Keratinocyte (primary cell): ENCODE measurements at regions not wholly inside any gene's neighbourhood (a gene's known extent, or its start where the extent isn't known, plus 50 kb on each side); places are given as distances from the start of the nearest gene placed in this dataset.

ENCODE experiments used
- DNase-seq: peaks from one replicate; pipeline ENCODE4 v3.0.0-alpha.2; 2011; ENCODE audit warnings: low read depth, missing footprints, low spot score
- FAIRE-seq: peaks from 2 replicates; lab custom pipeline; 2011; peaks lifted over from hg19 to GRCh38; lab: Jason Lieb, UNC
- H2AFZ ChIP-seq: 2 replicates; pipeline ENCODE4 v1.6.0; 2012; ENCODE audit warnings: low read length, control low read depth, inconsistent platforms; ENCODE audit not compliant: control insufficient read depth
- H3K27ac ChIP-seq: 2 replicates; pipeline ENCODE4 v1.5.1; 2011; ENCODE audit warnings: low read length; ENCODE audit not compliant: control insufficient read depth, insufficient read depth
- H3K27me3 ChIP-seq: 3 replicates; pipeline ENCODE4 v1.6.0; 2011; ENCODE audit warnings: low read length; ENCODE audit not compliant: control insufficient read depth, insufficient read depth; ENCODE audit errors: extremely low read depth
- H3K36me3 ChIP-seq, 2 experiments: 2 replicates in 1 of 2; 3 replicates in 1 of 2; pipeline ENCODE4 v1.5.1; 2011; ENCODE audit warnings: low read length in 2 of 2, mild to moderate bottlenecking in 1 of 2; ENCODE audit not compliant: control insufficient read depth in 2 of 2, insufficient read depth in 2 of 2; ENCODE audit errors: extremely low read depth in 1 of 2
- H3K4me1 ChIP-seq: 3 replicates; pipeline ENCODE4 v1.5.1; 2011; ENCODE audit warnings: low read length; ENCODE audit not compliant: control insufficient read depth, insufficient read depth; ENCODE audit errors: extremely low read depth
- H3K4me2 ChIP-seq: 3 replicates; pipeline ENCODE4 v1.6.0; 2011; ENCODE audit warnings: low read depth, low read length; ENCODE audit not compliant: control insufficient read depth, insufficient read depth; ENCODE audit errors: extremely low read depth
- H3K4me3 ChIP-seq, 3 experiments: fragments of 200-600 bp in 1 of 3; sonication (generic) in 1 of 3; 2 replicates in 2 of 3; 3 replicates in 1 of 3; pipeline ENCODE4 v1.5.1; 2011 to 2016; ENCODE audit warnings: low read length in 3 of 3, mild to moderate bottlenecking in 3 of 3, control low read depth in 2 of 3, inconsistent platforms in 1 of 3, low read depth in 1 of 3, mixed read lengths in 1 of 3, mixed run types in 1 of 3, moderate library complexity in 1 of 3; ENCODE audit not compliant: control insufficient read depth in 2 of 3, insufficient read depth in 2 of 3; ENCODE audit errors: extremely low read depth in 1 of 3
- H3K79me2 ChIP-seq: 2 replicates; pipeline ENCODE4 v1.6.0; 2012; ENCODE audit warnings: low read length; ENCODE audit not compliant: control insufficient read depth, insufficient read depth
- H3K9ac ChIP-seq: 3 replicates; pipeline ENCODE4 v1.6.0; 2011; ENCODE audit warnings: low read length; ENCODE audit not compliant: control insufficient read depth, insufficient read depth; ENCODE audit errors: extremely low read depth
- H3K9me1 ChIP-seq: 3 replicates; pipeline ENCODE4 v1.6.0; 2011; ENCODE audit warnings: low read length; ENCODE audit not compliant: control insufficient read depth, insufficient read depth; ENCODE audit errors: extremely low read depth
- H3K9me3 ChIP-seq: 2 replicates; pipeline ENCODE4 v1.5.1; 2012; ENCODE audit warnings: low read depth, low read length; ENCODE audit not compliant: control insufficient read depth
- H4K20me1 ChIP-seq: 3 replicates; pipeline ENCODE4 v1.6.0; 2011; ENCODE audit warnings: low read length; ENCODE audit not compliant: control insufficient read depth, insufficient read depth; ENCODE audit errors: extremely low read depth
- CTCF ChIP-seq, 3 experiments: IDR thresholded peaks in 1 of 3; conservative IDR thresholded peaks in 1 of 3; optimal IDR thresholded peaks in 1 of 3; 2 replicates in 2 of 3; 3 replicates in 1 of 3; pipeline versions ENCODE3 to v1.5.1; 2011; ENCODE audit warnings: low read length in 3 of 3, mild to moderate bottlenecking in 3 of 3, moderate library complexity in 2 of 3, control low read depth in 1 of 3, inconsistent platforms in 1 of 3; ENCODE audit not compliant: insufficient read depth in 2 of 3; ENCODE audit errors: extremely low read depth in 1 of 3
- EZH2 ChIP-seq: IDR thresholded peaks from one replicate; pipeline ENCODE4 v1.6.1; 2012; ENCODE audit warnings: inconsistent platforms, mild to moderate bottlenecking, low read length, moderate library complexity
- dilution Hi-C: fragments of 300-500 bp; cut with MboI; formaldehyde crosslinking; loops from one replicate; pipeline ENCODE4 v1.7.0; 2020; ENCODE audit warnings: low sequenced_read_pairs; ENCODE audit not compliant: extremely low pct_ligation_motif_present

- Histone ChIP-seq H3K9me1 (no peaks in the 10 kb centered on the region), H2AFZ (no peak overlapping the region), H3K27me3 (no peaks in the 10 kb centered on the region), H4K20me1 (no peaks in the 10 kb centered on the region), H3K4me3 (no peak overlapping the region), H3K9ac (no peak overlapping the region), H3K36me3 (no peaks in the 10 kb centered on the region), H3K9me3 (no peaks in the 10 kb centered on the region), H3K4me1 (no peaks in the 10 kb centered on the region), H3K4me2 (no peak overlapping the region), H3K79me2 (no peaks in the 10 kb centered on the region), H3K27ac (no peak overlapping the region)
- FAIRE-seq (no peak), DNase-seq (no peak)
- dilution Hi-C loops: no loop called here
- no peak for TF ChIP-seq EZH2
- no peak for TF ChIP-seq CTCF (optimal IDR thresholded peaks at IDR 0.05 in 1 of 3, IDR thresholded peaks at IDR 0.05 in 1 of 3, conservative IDR thresholded peaks at IDR 0.05 in 1 of 3; ENCODE audit: extremely low read depth in 1 of 3, insufficient read depth in 2 of 3, low read length in 3 of 3)
These were observed 234.7 kb downstream of the SETD4 start for GRCh38 chr21:35825370-35826353.

- no peak for TF ChIP-seq CTCF (optimal IDR thresholded peaks at IDR 0.05 in 1 of 3, IDR thresholded peaks at IDR 0.05 in 1 of 3, conservative IDR thresholded peaks at IDR 0.05 in 1 of 3; ENCODE audit: extremely low read depth in 1 of 3, insufficient read depth in 2 of 3, low read length in 3 of 3)
- TF ChIP-seq EZH2: no peak
These were observed 236.2 kb downstream of the SETD4 start for GRCh38 chr21:35824136-35824535.

More at GRCh38 chr21:35824136-35824535, 236.2 kb downstream of the SETD4 start:
- Histone ChIP-seq H3K9me1 (no peaks in the 10 kb centered on the region), H3K27me3 (no peaks in the 10 kb centered on the region), H3K4me2 (no peak overlapping the region), H3K4me3 (no peak overlapping the region), H3K36me3 (no peaks in the 10 kb centered on the region), H3K9me3 (no peaks in the 10 kb centered on the region), H3K9ac (no peak overlapping the region), H2AFZ (no peak overlapping the region), H3K27ac (no peak overlapping the region), H3K4me1 (no peaks in the 10 kb centered on the region), H3K79me2 (no peaks in the 10 kb centered on the region), H4K20me1 (no peaks in the 10 kb centered on the region)
- dilution Hi-C loops: no loop called here
- DNase-seq (no peak), FAIRE-seq (no peak)
